Spleen (tissue), 7 donors: ENCODE measurements at regions not wholly inside any gene's neighbourhood (a gene's known extent, or its start where the extent isn't known, plus 50 kb on each side); places are given as distances from the start of the nearest gene placed in this dataset.

ENCODE experiments used
- CTCF ChIP-seq, 11 experiments: fragments of 200-600 bp in 7 of 11; fragments of 450-650 bp in 4 of 11; sonication (generic) in 4 of 11; IDR thresholded peaks in 8 of 11; conservative IDR thresholded peaks in 3 of 11; 1 replicate in 7 of 11; 2 replicates in 4 of 11; pipeline versions ENCODE4 v1.4.0 to v1.8.0; 2016 to 2021; ENCODE audit warnings: antibody characterized with exemption in 11 of 11, inconsistent platforms in 4 of 11, mild to moderate bottlenecking in 1 of 11
- POLR2A ChIP-seq, 3 donors: fragments of 450-650 bp; IDR thresholded peaks; one replicate each; pipeline ENCODE4 v1.5.1; 2017; ENCODE audit warnings: antibody characterized with exemption in 3 of 3, mild to moderate bottlenecking in 1 of 3
- donor health status: DM: no; HTN: no; CAD: no; lungs with moderate emphysema.
- donor health status: DM: no; HTN: no; CAD: no.
- donor health status: DM: no; HTN: no; CAD: no.

- TF ChIP-seq CTCF (IDR thresholded peaks at IDR 0.05 in 8 of 11, conservative IDR thresholded peaks at IDR 0.05 in 3 of 11) (no peak), POLR2A (IDR thresholded peaks at IDR 0.05) (no peak)
Measured at GRCh38 chr2:59217360-59217759, 976.2 kb upstream of the FANCL start.
